GM12892 (cell line): ENCODE measurements at regions not wholly inside any gene's neighbourhood (a gene's known extent, or its start where the extent isn't known, plus 50 kb on each side); places are given as distances from the start of the nearest gene placed in this dataset.

Experiments
- POLR2A ChIP-seq: IDR thresholded peaks from 2 replicates; pipeline ENCODE4 v1.6.1; 2011; ENCODE audit warnings: low read depth, low read length, control low read depth
- POLR2AphosphoS5 ChIP-seq: IDR thresholded peaks from 2 replicates; pipeline ENCODE4 v1.6.1; 2011; ENCODE audit warnings: low read depth, low read length, control low read depth
- TAF1 ChIP-seq: IDR thresholded peaks from 2 replicates; pipeline ENCODE4 v1.6.1; 2011; ENCODE audit warnings: low read depth, mild to moderate bottlenecking, control low read depth, low read length, borderline replicate concordance

GRCh38 chr6:126268092-126268491 lies 71.8 kb upstream of the CENPW start:
- no peak for TF ChIP-seq POLR2AphosphoS5
- TF ChIP-seq POLR2A = no peak
- no peak for TF ChIP-seq TAF1
